GM18858 (cell line): ENCODE measurements at regions not wholly inside any gene's neighbourhood (a gene's known extent, or its start where the extent isn't known, plus 50 kb on each side); places are given as distances from the start of the nearest gene placed in this dataset.
"Not testable (repeated sequence)": the region's sequence is repeated elsewhere in the genome, so short reads cannot be mapped to it uniquely, and the experiment has no call there.

Experiments
- ATAC-seq: cut with Tn5 transposase; IDR thresholded peaks from one replicate; pipeline ENCODE4 v1.9.1; 2021; ENCODE audit not compliant: unreplicated experiment

DNA sequence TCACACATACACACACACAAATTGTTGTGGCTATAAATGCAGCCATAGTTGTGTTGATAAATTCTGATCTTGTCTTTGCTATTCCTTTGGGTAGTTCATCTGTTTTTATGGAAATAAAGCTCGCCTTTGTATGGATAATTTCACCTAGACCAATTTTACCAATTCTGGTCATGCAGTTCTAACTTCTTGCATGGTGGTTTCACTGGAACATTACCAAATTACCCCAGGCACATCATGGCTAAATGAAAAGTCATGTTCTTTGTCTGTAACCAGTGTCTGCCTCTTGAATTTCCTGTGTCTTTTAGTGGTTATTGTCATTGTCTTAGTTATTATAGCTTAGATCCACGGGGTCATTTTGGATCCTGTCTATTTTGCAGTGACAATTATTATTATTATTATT, 50.3 kb upstream of the TMC1 start:
- ATAC-seq: no peak

DNA sequence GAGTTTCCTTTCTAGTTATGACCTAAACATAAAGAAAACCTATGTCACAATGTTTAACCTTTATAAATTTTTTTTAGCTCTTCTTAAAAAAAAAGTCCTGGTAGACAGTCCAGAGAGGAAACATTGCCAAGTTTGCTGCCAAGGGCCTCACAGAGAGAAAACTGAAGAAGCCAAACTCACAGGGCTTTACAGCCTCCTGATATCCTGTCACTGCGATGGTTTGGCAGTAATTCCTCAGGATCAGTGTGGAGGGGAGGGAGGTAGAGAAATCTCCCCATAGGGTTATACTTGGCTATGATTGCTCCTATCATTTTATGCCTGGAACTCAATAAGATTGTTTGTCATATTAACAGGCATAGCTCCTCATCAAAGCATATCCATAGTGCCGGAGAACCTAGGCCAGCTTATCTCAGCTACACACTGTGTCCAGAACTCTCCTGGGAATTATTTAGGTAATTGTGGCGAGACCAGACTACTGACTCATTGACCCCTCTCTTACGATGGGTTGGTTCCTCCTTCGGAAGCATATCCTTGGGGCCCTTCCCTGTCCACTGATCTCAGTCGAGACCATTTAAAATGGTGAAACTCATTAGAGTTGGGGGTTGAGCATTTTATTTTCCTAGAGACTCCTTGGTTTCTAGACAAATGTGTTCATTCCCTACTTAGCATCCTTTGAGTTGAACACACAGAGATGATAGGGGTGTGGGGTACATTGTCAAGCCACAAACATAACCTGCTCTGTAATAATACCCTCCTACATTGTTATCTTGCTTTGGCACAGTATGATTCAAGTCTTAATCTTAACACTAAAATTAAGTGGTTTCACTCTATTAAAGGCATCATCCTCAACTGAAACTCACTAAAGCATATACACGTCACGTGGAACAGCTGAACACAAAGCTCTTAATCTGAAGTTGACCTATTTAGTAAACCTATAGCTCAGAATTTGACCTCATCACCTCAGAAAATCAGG, 53.4 kb upstream of the TMC1 start:
- no peak for ATAC-seq

DNA sequence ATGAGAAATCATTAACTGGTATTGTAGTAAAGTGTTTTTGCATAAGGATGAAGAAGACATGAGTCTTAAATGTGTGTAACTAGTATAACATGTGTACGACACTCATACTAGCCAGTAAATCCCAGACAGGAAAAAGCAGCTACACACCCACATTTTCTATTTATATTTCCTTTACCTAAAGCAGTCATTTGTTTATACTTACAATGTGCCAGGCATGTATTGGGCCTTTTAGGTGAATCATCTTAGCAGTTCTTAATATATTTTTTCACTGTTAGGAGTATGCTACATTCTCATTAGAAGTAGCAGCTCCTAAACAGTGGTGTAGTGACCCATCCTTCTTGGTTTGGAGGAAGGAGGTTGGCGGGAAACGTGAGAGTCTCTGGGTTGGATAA, 55.8 kb upstream of the TMC1 start:
- ATAC-seq: no peak

DNA sequence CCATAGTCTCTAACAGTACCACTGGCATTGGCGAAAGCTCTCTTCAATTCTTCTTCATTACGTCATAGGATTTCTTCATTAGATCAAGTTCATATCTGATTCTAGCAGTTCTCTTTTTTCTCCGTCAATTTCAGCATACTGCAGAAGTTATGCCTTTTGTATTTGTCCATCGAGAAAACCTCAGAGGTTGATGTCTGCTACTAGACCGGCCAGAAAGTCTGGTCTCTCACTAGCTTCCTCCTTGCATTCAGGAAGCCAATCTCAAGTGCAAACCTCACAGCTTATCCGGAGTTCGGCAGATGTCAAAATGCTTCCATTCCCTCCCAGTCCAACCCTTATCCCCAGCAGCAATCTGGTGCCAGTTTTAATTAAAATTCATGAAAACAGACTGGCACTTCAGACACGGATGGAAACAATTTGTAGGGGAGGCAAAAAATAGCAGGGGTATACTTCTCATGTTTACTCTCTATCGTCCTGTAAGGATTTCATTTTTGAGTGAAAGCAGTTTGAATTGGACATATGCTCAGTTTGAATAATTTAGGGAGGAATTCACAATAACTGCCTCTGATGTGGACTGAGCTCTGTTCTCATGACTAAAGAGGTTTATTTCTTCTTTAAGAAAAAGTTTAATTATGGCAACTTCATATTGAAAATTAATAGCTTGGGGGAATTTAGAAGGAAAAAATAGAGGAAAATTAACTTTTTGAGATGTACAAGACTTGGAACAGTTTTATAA, 56.4 kb upstream of the TMC1 start:
- ATAC-seq: peak; percentile 69

DNA sequence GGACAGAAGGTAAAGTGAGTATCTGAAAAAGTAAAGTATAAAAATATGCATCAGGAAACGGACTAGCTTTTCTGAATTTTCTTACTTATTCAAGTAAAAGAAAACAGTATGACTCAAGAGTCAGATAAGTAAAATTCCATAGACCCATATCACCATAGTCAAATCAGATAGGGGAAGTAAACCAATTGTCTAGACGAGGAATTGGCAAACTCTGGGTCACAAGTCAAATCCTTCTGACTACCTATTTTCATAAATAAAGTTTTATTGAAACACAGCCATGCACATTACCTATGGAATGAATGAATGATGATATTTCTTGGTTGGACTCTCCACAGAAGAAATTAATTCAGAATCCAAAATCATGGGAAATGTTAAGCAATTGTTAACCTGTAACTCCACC, 59.1 kb upstream of the TMC1 start:
- ATAC-seq: no peak

DNA sequence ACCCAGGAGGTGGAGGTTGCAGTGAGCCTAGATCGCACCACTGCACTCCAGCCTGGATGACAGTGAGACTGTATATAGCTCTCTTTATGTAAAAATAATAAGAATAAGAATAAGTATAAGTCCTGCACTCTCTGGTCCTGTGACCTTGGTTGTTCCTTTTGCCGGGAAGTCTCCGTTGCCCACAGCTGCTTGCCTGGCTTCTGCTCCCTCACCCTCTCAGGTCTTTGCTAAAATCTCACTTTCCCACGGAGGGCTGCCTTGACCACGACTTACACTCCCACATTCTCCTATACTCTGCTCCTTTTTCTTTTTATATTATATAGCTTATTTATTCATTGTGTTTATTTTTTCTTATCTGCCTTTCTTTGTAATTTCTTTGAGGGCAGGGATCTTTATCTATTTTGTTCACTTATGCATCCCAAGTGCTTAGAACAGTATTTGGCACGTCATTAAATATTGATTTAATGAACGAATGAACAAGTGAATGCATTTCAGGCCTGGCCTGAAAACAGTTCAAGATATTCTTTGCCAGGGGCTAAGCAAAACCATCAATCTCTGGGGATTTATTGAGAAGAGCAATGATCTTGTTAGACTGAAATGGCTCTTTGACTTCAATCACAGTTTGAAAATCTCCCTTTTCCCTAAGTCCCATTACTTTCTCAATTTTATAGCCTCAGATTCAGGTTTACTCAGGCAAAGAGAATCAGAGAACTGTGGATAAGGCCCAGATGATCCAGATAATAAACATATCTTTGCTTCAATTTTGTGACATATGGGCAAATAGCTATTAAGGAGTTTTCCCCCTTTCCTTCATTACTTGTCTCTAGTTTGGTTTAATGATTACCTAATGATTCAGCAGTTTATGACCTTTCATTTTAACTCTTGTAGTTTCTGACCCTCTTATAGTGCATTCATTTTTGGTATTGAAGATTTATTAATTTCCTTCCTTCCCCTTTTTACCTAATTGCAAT, 60.8 kb upstream of the TMC1 start:
- no peak for ATAC-seq

DNA sequence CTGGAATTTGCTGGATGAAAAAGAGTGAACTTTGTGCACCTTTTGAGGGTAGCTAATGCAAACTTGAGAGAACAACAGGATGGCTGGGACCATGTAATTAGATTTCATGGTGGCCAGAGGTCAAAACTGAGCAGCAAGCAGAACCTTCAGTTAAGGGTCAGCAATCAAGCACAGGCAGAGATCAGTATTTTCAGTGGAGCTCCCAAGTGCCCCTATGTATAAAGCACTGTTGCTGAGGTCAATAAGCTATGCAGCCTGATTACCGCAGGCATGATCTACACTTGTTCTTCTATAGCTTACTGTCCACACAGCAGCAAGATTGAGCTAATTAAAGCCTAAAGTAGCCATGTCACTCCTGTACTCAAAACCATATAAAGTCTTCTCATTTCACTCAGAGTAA, 62.1 kb upstream of the TMC1 start:
- ATAC-seq: no peak

DNA sequence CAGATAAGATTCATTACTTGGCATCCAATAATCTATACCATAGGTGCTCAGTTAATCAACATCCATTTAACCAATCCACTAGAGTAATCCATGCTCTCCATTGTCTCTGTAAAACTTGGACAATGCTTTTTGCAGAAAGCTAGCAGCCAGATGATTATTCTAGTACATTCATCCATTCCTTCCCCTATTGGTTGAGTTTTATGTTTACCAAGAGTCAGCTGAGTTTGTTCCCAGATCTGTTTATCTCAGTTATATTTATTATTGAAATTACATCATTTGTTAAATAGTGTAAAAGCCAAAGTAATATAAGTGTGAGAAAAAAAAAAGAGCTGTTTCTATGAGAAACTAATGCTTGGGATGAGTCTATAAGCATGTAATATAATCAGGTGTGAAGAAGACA, 63.3 kb upstream of the TMC1 start:
- no peak for ATAC-seq

DNA sequence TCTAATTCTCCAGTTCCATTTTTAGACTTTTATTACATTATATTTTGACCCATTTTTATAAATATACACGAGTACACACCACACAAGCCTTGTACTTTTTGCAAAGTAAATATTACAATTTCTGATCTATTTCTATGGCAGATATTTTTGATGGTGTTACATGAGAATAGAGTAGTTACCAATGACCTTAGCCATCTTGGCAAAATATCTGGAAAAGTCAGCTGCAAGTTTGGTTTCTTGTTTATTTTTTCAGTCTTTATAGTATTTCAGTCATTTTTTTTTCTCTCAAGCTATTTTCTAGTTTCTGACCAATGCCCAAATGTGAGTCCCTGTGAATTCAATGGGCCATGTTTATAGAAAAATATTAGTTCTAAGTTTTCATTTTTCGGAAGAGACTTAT, 64.0 kb upstream of the TMC1 start:
- ATAC-seq: no peak

DNA sequence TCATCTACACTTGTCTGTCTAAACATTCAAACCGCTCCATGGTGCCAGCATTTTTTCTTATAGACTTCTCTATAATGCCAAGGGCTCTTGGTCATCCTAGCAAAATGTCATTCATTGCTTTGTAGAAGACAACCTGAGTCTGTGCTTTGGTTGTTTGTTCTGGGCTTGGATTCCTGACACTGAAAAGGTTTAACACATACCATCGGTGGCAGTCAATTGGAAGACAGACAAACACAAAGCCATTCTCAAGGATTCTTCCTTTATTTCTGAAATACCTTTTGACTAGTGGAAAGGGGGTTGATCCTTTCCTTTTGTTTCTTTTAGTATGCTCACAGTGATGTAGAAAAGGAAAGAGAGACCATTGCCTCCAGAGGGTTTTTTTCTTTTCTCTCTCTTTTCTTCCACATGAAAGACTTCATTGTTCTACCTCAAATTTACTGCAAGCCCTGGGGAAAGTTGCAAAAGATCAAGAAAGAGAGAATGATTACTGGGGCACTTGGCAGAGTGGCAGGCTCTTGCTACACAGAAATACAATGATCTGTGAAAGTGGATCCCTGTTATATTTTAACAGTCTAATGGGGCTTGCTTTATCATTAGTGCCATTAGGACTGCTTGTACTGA, 66.4 kb upstream of the TMC1 start:
- no peak for ATAC-seq

DNA sequence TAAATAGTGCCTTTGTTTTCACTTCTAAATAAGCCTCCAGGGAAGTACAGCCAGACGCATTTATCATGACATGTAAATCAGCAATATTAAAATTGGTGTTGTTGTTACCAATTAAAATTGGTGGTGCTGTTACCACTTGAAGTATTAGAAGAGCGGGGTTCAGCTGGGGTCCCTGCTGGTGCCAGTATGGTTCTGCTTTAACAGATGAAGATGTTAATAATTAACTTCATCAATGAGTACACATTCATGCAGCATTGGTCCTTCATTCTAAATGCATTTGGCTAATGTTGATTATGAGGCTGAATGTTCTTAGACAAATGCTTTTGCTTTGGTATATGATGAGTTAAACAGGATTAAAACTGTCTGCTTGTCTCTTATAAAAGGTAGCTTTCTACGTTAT, 67.6 kb upstream of the TMC1 start:
- no peak for ATAC-seq

DNA sequence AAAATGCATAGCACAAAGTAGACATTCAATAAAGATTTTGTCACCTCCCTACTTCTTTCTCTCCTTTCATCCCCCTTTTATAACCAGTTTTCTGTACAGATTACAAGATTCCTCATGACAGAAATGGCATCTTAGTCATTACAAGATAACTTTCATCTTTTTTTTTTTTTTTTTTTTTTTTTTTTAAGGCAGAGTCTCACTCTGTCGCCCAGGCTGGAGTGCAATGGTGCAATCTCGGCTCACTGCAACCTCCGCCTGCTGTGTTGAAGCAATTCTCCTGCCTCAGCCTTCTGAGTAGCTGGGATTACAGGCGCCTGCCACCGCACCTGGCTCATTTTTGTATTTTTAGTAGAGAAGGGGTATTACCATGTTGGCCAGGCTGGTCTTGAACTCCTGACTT, 75.2 kb upstream of the TMC1 start:
- ATAC-seq: not testable (repeated sequence)

DNA sequence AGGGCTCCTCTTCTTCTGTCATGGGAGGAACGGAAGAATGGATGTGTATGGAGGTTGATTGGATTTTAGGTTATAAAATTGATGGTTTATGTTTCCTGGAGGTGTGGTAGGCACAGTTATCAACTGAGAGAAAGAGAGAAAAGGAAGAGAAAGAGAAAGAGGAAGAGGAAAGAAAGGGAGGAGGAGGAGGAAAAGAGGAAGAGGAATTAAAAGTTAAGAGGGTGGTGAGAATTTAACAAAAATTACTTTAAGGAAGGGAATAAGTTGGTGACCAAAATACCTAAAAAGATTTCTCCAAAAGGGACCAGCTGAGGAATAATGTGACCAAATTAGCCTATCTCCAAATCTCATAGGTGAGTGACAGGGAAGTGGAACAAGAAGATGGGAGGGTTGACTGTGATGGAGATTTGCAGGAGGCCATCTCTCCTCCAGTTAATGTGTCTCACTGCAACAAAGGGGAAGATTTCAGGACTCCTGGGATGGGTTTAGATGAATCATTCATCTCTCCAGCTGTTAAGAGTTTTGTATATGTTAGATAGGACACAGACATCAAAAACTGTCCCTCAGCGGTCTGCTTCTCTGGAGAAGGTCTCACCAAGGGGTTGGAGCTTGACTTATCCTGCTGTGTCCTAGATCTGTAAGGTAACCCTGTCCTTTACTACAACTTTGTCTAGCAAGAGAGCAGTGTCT, 76.0 kb upstream of the TMC1 start:
- no peak for ATAC-seq

DNA sequence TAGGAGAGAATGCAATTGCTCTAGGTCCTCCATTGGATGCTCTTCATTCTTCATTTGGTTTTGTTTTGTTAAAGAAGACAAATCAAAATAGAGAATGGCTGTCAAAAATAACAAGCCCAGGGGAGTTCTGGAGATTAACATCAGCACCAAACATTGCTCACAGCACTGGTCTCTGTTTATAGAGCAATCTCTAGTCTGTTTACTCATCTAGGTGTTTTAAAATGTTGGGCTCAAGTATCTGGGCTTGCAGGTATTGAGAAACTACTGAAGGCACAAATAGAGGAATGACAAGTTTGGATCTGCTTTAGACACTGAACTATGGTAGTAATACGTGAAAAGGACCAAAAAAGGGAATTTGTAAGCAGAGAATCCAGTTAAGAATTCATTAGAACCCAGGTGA, 77.0 kb upstream of the TMC1 start:
- ATAC-seq: no peak

DNA sequence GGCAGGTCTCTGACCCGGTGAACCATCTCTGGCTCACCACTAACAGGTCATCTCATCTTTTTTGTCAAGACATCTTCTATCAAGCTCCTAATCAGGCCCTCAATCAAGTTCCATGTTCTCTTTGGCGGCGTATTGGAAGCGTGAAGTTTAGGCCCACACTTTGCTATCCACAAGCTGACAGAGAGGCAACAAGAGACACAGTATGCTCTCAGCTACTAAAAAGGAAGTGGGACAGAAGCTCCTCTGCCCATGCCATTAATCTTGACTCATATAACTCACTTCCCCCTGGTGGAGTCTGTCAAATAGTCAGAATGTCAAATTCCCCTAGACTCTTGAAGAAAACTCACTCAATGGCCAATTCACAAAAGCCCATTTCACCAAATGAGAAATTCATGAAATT, 77.6 kb upstream of the TMC1 start:
- peak; percentile 87 for ATAC-seq

DNA sequence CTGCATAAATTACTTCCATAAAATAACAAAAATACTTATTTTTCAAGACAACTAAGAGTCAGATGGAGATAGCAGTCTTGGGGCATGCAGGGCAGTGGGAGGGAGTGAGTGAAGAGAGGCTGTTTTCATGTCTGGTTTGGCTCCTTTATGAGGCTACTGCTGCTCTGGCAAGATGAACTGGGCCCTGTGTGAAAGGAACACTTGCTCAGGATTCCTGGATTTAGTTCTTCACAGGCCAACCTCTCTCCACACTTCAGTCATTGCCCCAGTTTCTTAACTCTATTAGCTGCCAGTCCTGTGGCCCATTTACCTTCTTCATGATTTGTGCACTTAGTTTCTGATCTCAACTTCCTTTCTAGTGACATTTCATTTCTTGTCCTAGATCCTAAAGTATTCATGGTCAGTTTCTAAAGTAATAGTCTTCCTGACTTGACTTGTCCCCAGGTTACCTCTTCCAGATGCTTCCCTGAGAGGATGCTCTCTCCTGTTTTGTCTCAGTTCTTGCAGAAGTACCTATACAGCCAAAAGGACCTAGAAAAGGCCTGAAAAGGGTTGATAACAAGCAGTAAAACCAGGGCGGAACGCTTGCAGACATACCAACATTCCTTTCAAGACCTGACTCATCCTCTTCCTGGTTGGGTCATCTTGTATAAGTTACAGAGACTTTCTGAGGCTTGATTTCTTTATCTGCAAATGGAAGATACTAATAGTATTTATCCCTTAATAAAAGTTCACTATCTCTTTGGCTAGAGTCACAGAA, 77.0 kb upstream of the ZFAND5 start:
- no peak for ATAC-seq

DNA sequence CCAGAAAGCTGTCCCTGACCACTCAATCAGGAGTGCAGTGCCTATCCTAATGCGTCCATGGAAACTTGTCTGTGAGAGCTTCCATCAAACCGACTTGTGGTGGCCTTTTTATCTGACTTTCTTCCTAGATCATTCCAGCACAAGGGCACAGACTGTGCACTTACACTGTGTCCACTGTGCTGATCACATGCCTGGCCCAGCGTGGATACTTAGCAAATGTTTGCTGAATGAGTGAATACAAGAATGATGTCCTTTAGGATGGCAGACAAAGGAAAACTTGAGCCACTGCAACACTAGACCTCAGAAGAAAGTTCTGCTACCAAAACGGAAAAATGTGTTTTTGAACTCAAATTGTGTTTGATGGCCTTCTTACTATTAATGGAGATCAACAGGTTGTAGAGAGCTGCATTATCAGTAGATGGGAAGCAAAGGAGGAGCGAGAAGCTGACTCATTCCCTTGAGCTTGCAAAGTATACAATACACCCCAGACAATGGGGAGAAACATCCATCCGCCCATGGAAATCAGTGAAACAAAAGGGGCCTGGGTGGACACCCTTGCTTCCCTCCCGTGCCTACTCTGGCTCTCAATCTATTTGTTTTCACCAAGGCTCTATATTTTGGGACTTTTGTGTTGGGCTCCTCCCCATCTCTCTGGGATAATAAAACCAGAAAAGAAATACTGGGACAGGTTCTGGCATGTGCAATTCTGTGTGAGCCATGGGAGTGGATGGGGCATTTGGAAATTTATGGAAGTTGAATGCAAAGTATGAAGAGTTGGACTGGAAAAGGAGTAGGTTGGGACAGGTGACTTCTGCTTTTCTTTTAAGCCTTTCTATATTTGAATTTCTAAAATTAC, 76.2 kb upstream of the ZFAND5 start:
- no peak for ATAC-seq

DNA sequence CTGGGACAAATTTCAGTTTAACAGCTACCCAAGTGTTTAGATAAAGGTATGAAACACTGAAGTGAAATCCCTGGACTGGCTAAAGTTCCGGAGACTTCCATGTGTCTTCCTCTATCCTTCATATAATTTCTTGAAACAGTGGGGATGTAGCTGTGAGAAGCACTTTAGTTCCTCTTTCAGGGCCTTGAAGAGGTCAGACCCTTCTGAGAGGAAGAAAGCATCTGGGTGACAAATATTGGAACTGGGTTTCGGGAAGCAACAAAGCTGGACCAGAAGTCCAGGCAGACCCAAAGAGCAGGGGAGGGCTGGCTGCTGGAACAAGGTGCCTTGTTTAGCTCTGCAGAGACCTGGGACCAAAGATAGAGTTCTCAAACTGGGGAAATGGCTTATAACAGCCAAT, 75.4 kb upstream of the ZFAND5 start:
- no peak for ATAC-seq
